SK-N-MC (cell line): ENCODE measurements at regions not wholly inside any gene's neighbourhood (a gene's known extent, or its start where the extent isn't known, plus 50 kb on each side); places are given as distances from the start of the nearest gene placed in this dataset.

Source experiments
- EZH2 ChIP-seq: fragments of 200-600 bp; sonication (generic); IDR thresholded peaks from one replicate; pipeline ENCODE4 v1.6.1; 2017; ENCODE audit warnings: antibody characterized with exemption
- POLR2AphosphoS5 ChIP-seq: IDR thresholded peaks from 2 replicates; pipeline ENCODE4 v1.6.1; 2012; ENCODE audit warnings: mild to moderate bottlenecking, low read depth, low read length, borderline replicate concordance

DNA sequence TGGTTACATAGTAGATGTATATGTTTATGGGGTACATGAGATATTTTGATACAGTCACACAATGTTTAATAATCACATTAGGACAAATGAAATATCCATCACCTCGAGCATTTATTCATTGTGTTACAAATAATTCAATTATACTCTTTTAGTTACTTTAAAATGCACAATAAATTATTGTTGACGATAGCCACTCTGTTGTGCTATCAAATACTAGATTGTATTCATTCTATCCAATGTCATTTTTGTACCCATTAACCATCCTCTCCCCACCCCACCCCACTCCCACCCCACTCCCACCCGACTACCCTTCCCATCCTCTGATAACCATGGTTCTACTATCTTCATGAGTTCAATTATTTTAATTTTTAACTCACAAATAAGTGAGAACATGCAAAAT lies 585.4 kb downstream of the CDH26 start:
- TF ChIP-seq POLR2AphosphoS5 (no peak), EZH2 (no peak)
